Heart left ventricle (tissue), 16 donors: ENCODE measurements at regions not wholly inside any gene's neighbourhood (a gene's known extent, or its start where the extent isn't known, plus 50 kb on each side); places are given as distances from the start of the nearest gene placed in this dataset.

ENCODE experiments used
- ATAC-seq, 4 donors: fragments of 200-7000 bp; cut with Tn5 transposase; one replicate each; pipeline ENCODE4 v1.9.1; 2020 to 2022; ENCODE audit warnings: moderate library complexity in 4 of 4, mild to moderate bottlenecking in 3 of 4, moderate number of reproducible peaks in 1 of 4
- DNase-seq, 5 donors: peaks; one replicate each; pipeline ENCODE4 v3.0.0-alpha.2; 2020
- H3K27ac ChIP-seq, 12 donors: fragments of 200-600 bp; sonication (generic) in 4 of 12; one replicate each; pipeline versions ENCODE4 v1.5.0 to v1.8.0; 2016 to 2022; ENCODE audit warnings: mild to moderate bottlenecking in 2 of 12
- H3K27me3 ChIP-seq, 9 donors: fragments of 200-600 bp; sonication (generic) in 2 of 9; one replicate each; pipeline versions ENCODE4 v1.5.1 to v1.8.0; 2016 to 2022; ENCODE audit warnings: mild to moderate bottlenecking in 3 of 9
- H3K36me3 ChIP-seq, 9 donors: fragments of 200-600 bp; sonication (generic) in 2 of 9; one replicate each; pipeline versions ENCODE4 v1.5.0 to v1.8.0; 2018 to 2022; ENCODE audit warnings: mild to moderate bottlenecking in 2 of 9
- H3K4me1 ChIP-seq, 12 donors: fragments of 200-600 bp; sonication (generic) in 4 of 12; one replicate each; pipeline versions ENCODE4 v1.5.0 to v1.8.0; 2016 to 2022; ENCODE audit warnings: mild to moderate bottlenecking in 3 of 12
- H3K4me3 ChIP-seq, 12 donors: fragments of 200-600 bp; sonication (generic) in 4 of 12; one replicate each; pipeline versions ENCODE4 v1.5.0 to v1.8.0; 2017 to 2022; ENCODE audit warnings: mild to moderate bottlenecking in 9 of 12, moderate library complexity in 4 of 12
- H3K9me3 ChIP-seq, 12 donors: fragments of 200-600 bp; sonication (generic) in 4 of 12; one replicate each; pipeline versions ENCODE4 v1.5.0 to v1.8.0; 2016 to 2022; ENCODE audit warnings: mild to moderate bottlenecking in 1 of 12
- POLR2A ChIP-seq, 2 donors: fragments of 450-650 bp; IDR thresholded peaks; one replicate each; pipeline ENCODE4 v1.6.1; 2017; ENCODE audit warnings: antibody characterized with exemption in 2 of 2, mild to moderate bottlenecking in 2 of 2, moderate library complexity in 2 of 2
- WGBS, 4 donors: extraction: QIAGEN DNeasy Blood & Tissue Kit in 2 of 4; methylation state at CpG; one replicate each; pipeline versions ENCODE4 v1.1.5 to v1.1.7; 2013 to 2018; 5-methylcytosine and 5-hydroxymethylcytosine counted together
- intact Hi-C, 10 donors: fragments of 100-400 bp; cut with DNase I; formaldehyde crosslinking; loops; one replicate each; pipeline versions ENCODE4 v1.11.1 to v1.14.2; 2022
- TF ChIP-seq, protein P1 (sequence below), 12 donors: fragments of 200-600 bp; sonication (generic) in 4 of 12; IDR thresholded peaks; one replicate each; pipeline versions ENCODE4 v1.5.0 to v1.8.0; 2018 to 2022; ENCODE audit warnings: antibody characterized with exemption in 12 of 12, mild to moderate bottlenecking in 5 of 12
- donor health status: ischemic (EF 13 %, LVEDD 7.1; RV severe dilation, severe dysfunction).
- donor health status: healthy with polysubstance abuse.
- donor health status: DM: no; HTN: yes; CAD: no.
- donor health status: DM: no; HTN: no; CAD: no.
- donor health status: ischemic (EF 25% LVEDD 6.9; RV normal size, moderate dysfunction).
- donor health status: ischemic (EF 25% LVEDD 5.7; RV mildly dilated, moderate dysfunction).
- donor health status: healthy.
- donor health status: DM: yes; HTN: yes; CAD: no.
- donor health status: ischemic (EF 35%, LVEDD 5.7; RV mildly dilated, moderate dysfunction).
- donor health status: nonischemic (EF 11% LVEDD 7.7; RV severe dilation, severe dysfunction).
- donor health status: DM: yes; HTN: yes; CAD: no.
- donor health status: PGD.
- donor health status: ischemic (EF 29% LVEDD 5.4; RV normal size, mild dysfunction).
- donor health status: nonischemic (EF 23%, LVEDD 6.1; RV moderate dilation, normal function).

DNA sequence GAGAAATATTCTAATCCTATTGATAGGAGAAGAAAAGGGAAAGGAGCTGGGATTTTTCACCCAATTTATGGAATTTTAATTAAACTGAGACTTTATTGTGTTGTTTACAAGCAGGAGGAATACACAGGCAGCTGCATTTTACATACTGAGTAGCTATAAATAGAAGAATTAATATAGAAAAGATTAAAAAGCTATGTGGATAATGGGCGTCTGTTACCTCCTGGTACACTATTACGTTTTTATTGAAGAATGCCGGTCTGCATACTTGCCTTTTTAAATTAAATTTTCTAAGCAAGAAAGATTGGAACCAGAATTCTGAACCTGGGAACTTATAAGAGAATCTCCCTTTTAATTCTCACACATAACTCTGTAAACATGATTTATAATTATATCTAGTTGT is 52.1 kb upstream of the CACHD1 start:
- H3K4me1 ChIP-seq: no peaks in the 10 kb centered on the region
- DNase-seq (no peak), ATAC-seq (no peak)
- TF ChIP-seq, protein P1, sequence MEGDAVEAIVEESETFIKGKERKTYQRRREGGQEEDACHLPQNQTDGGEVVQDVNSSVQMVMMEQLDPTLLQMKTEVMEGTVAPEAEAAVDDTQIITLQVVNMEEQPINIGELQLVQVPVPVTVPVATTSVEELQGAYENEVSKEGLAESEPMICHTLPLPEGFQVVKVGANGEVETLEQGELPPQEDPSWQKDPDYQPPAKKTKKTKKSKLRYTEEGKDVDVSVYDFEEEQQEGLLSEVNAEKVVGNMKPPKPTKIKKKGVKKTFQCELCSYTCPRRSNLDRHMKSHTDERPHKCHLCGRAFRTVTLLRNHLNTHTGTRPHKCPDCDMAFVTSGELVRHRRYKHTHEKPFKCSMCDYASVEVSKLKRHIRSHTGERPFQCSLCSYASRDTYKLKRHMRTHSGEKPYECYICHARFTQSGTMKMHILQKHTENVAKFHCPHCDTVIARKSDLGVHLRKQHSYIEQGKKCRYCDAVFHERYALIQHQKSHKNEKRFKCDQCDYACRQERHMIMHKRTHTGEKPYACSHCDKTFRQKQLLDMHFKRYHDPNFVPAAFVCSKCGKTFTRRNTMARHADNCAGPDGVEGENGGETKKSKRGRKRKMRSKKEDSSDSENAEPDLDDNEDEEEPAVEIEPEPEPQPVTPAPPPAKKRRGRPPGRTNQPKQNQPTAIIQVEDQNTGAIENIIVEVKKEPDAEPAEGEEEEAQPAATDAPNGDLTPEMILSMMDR (IDR thresholded peaks at IDR 0.05): no peak
- TF ChIP-seq POLR2A (IDR thresholded peaks at IDR 0.05): no peak
- no peaks in the 10 kb centered on the region for H3K27me3 ChIP-seq
- H3K9me3 ChIP-seq: peaks cover 0 to 4% (median 0%) of the 10 kb centered on the region in 12 donors
- H3K27ac ChIP-seq: no peak overlapping the region
- no peak overlapping the region for H3K4me3 ChIP-seq
- no peaks in the 10 kb centered on the region for H3K36me3 ChIP-seq
- WGBS, 4 donors: 67 to 75% (median 68%) methylated on average over 3 of the region's 3 CpGs
- intact Hi-C loops: no loop called here
